GM21423 (cell line): ENCODE measurements at regions not wholly inside any gene's neighbourhood (a gene's known extent, or its start where the extent isn't known, plus 50 kb on each side); places are given as distances from the start of the nearest gene placed in this dataset.
"Not testable (repeated sequence)": the region's sequence is repeated elsewhere in the genome, so short reads cannot be mapped to it uniquely, and the experiment has no call there.

Source experiments
- ATAC-seq: cut with Tn5 transposase; IDR thresholded peaks from one replicate; pipeline ENCODE4 v1.9.1; 2021; ENCODE audit warnings: mild to moderate bottlenecking, moderate library complexity; ENCODE audit not compliant: unreplicated experiment

- no peak for ATAC-seq
Measured at GRCh38 chr4:85018983-85019382, 52.5 kb upstream of the WDFY3 start.

DNA sequence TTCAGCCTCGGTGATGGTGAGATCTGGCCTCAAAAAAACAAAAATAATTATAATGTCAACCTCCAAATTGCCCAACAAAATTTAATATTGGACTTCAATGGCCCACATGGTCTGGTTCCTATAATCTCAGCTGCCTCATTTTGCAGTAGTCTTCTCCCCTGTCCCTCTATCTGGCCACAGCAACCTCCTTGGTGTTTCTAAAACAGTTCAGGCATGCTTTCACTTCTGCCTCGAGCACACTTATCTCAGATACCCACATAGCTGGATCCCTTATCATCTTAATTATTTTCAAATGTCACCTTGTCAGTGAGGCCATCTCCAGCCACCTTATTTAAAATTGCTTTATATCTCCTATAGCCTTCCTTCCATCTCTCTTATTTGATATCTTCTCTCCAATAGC lies 52.9 kb upstream of the WDFY3 start:
- no peak for ATAC-seq

GRCh38 chr4:85024671-85025070 lies 58.2 kb upstream of the WDFY3 start:
- no peak for ATAC-seq

GRCh38 chr4:85028910-85029309 lies 62.4 kb upstream of the WDFY3 start:
- ATAC-seq: no peak

- no peak for ATAC-seq
Measured at GRCh38 chr4:85029453-85029852, 63.0 kb upstream of the WDFY3 start.

DNA sequence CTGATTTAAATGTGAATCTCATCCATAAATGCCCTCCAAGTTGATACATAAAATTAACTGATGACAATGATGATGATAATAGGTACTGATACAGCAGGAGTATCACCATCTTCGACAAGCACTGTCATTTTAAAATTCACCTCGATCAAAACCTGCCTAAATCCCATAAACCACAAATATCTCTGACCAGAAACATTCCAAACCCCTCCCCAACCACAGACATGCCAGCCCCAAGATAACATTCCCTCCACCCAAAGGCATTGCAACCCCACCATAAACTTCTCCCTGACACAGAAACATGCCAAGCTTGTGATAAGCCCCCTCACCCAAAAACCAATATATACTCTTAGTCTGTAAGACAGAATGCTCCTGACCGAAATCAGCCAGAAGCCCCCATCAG lies 63.7 kb upstream of the WDFY3 start:
- no peak for ATAC-seq

DNA sequence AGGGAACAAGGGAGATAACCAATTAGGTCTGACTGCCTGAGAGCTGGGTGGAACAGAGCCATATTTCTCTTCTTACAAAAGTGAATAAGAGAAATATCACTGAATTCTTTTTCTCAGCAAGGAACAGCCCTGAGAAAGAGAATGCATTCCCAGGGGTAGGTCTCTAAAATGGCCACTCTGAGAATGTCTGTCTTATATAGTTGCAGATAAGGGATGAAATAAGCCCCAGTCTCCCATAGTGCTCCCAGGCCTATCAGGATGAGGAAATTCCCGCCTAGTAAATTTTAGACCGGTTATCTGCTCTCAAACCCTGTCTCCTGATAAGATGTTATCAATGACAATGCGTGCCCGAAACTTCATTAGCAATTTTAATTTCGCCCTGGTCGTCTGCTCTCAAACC lies 67.3 kb upstream of the WDFY3 start:
- ATAC-seq: not testable (repeated sequence)

DNA sequence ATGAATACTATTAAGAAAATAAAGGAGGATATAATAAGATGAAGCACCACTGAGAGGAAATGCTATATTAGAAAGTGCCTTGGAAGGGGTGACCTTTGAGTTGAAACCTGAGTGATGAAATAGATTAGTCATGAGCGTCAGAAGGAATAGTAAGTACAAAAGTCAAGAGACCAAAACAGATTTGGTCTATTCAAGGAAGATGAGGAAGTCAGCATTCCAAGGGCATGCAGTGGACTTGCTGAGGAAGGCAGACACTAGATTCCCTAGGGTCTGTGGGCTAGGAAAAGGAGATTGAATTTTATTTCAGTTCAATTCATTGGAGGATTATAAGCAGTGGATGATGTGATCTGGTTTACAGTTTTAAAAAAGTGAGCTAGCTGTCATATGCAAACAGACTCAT lies 73.0 kb upstream of the WDFY3 start:
- ATAC-seq: no peak

GRCh38 chr4:85043812-85044496 lies 77.5 kb upstream of the WDFY3 start:
- ATAC-seq: not testable (repeated sequence)

DNA sequence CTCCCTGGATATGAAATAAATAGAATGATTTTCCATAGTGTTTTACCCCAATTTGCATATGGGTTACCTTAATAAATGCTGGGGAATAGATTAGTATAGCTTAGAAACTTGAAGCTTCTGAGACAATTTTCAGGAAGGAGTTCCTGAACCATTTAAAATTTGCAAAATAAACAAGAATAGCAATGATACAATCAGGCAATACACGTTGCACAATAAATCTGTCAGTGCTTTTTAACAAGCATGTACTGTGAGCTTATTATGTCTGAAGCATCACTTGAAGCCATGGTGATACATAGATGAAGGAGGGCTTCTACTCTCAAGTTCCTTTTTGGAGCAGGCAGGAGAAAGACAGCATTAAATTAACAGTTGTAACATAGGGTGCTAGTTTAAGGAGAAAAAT lies 84.2 kb upstream of the WDFY3 start:
- ATAC-seq: no peak

DNA sequence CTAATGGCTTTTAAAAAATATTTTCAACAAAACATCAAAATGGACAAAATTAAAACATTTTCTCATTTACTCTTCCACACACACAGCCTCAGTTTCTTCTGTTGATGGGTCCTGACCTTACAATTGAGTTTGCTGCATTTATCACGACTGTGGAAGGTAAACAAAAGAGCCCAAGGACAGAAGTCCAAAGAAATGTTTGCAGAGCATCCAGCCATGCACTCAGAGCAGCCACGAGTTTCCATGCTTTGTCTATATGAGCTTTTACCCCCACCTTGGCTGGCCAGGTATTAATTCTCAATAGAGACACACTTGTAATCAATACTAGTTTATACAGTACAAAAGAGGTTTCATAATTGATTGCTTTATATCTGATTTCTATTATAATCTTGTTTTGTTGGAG lies 85.0 kb upstream of the WDFY3 start:
- ATAC-seq: no peak

DNA sequence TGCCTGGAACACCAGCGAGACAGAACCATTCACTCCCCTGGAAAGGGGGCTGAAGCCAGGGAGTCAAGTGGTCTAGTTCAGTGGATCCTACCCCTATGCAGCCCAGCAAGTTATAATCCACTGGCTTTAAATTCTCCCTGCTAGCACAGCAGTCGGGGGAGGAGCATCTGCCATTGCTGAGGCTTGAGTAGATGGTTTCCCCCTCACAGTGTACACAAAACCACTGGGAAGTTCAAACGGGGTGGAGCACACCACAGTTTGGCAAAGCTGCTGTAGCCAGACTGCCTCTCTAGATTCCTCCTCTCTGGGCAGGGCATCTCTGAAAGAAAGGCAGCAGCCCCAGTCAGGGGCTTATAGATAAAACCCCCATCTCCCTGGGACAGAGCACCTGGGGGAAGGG lies 88.4 kb upstream of the WDFY3 start:
- ATAC-seq: not testable (repeated sequence)

GRCh38 chr4:85058551-85058950 lies 92.1 kb upstream of the WDFY3 start:
- ATAC-seq: no peak

GRCh38 chr4:85061974-85062373 lies 95.5 kb upstream of the WDFY3 start:
- no peak for ATAC-seq

DNA sequence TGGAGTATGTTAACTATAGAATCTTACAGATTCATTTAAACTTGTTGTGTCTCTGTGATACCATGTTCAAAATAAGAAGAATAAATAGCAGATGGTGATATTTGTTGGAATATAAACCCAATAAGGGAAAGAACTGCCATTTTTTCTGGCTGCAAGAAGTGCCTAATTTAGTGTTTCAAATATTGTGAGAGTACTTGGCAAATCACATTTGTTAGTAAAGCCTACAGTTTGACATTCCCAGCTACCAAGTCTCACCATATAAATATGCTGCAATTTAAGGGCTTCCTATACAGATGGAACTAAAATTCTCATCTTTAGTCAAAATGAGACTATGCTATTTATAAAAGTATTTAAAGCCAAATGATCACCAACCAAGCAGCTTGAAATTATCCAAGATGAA lies 96.0 kb upstream of the WDFY3 start:
- ATAC-seq: no peak

DNA sequence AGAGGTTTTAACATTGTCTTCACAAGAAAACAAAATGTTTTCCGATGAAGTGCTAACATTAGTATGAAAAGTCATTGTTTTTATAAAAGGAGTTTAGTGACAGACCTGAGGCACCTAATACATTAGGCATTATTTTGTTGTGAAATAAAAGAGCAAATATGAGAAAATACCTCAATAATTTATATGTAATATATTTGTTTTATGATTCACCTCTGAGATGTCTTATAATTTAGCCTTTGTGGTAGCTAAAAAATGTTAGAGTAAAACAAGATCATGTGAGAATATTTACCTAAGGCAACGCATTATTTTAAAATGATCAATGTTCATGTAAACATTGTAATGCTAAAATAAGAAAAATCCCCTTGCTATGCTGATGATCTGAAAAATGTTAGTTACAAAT lies 100.9 kb upstream of the WDFY3 start:
- no peak for ATAC-seq

DNA sequence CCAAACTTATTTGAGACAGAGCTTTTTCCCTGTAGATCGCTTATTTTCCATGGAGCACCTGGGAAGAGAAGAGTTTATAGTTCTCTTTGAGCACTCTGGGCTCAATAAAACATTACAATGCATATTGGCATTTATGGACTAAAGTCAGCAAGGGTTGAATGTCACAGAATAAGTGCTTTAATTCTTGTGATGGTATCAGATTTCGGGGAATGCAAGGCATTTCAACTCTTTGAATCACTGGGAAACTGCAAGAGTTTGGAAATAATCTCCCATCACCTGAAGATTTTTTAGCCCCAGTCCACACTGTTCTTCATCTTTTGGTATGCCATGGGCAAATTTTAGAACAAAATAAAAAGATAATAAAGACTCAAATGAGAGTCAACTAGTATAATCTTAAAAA lies 111.5 kb upstream of the WDFY3 start:
- no peak for ATAC-seq

- no peak for ATAC-seq
Measured at GRCh38 chr4:85081196-85081595, 114.7 kb upstream of the WDFY3 start.

GRCh38 chr4:85084371-85085094 lies 118.0 kb upstream of the WDFY3 start:
- ATAC-seq: peak; percentile 66

DNA sequence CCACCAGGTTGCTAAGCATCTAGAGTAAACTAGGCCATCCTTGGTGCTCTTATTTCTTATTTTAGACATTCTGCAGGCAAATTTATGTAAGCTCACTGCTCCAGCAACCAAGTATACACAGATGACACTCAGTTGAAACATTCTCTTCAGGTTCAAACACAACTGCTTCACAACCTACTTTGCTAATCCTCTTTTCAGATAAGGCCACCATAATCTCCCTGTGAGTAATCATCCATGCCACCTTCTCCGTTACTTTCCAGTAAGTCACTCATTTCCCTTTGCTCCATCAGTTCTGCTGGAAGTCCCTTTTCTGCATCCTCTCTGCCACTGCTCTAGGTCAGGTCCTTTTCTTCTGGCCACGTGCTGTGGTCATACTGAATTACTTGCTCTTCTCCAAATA lies 120.2 kb upstream of the WDFY3 start:
- ATAC-seq: no peak

DNA sequence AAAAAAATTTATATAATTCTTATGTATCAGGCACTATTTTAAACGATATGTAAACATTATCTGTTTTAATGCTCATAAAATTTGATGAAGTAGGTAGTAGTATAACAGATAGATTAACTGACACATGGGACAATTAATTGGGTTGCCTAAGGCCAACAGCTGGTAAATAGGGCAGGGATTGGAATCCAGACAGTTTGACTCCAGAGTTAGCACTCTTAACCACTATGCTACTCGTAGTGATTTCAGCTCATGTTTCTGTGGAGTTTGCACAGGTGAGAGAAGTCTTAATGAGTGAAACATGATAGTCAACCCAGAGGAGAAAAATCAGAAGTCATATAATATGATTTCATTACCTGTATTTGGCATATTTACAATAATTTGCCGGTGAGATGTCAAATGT lies 126.0 kb upstream of the WDFY3 start:
- ATAC-seq: no peak

GRCh38 chr4:85092943-85093342 lies 126.5 kb upstream of the WDFY3 start:
- ATAC-seq: no peak

DNA sequence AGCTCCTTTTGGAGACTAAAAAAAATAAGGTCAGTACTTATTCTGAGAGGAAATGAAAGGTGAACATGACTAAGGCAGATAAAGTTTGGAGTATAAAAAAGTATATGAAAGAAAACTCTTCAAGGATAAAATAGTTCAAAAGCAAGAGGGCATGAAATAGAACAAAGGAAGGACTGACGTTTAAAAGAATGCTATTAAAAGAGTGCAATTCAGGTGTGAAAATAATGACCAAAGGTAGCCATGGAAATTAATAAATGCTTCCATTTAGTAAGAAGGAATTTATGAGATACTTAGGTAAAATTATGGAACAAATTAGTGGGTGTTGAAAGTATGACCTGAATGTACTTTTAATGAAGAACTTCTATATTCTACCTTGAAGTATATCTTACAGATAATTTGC lies 128.2 kb upstream of the WDFY3 start:
- no peak for ATAC-seq
